Panc1 (cell line): ENCODE measurements at regions not wholly inside any gene's neighbourhood (a gene's known extent, or its start where the extent isn't known, plus 50 kb on each side); places are given as distances from the start of the nearest gene placed in this dataset.

Source experiments
- ATAC-seq: fragments of 200-7000 bp; cut with Tn5 transposase; 2 replicates; pipeline ENCODE4 v1.9.1; 2020; ENCODE audit warnings: mild to moderate bottlenecking, moderate library complexity
- BruUV-seq: library from RNA; stranded (reverse); fragments of 400-500 nt; replicated peaks from 2 replicates; lab custom pipeline; 2021; lab: Mats Ljungman, UMichigan
- CTCF ChIA-PET: fragments of 300-600 bp; sonication (Branson Sonifier 250); formaldehyde crosslinking; loops from one replicate; lab custom pipeline; 2022; ENCODE audit warnings: antibody characterized with exemption; lab: Charles Lee
- POLR2A ChIA-PET: fragments of 300-600 bp; sonication (Branson Sonifier 250); formaldehyde crosslinking; loops from one replicate; lab custom pipeline; 2022; ENCODE audit warnings: antibody characterized with exemption; lab: Charles Lee
- DNase-seq: peaks from one replicate; pipeline ENCODE4 v3.0.0-alpha.2; 2010; ENCODE audit warnings: low read depth, low spot score
- H3K27ac ChIP-seq: 2 replicates; pipeline ENCODE4 v1.5.1; 2011; ENCODE audit warnings: mild to moderate bottlenecking, low read length, inconsistent platforms
- H3K27me3 ChIP-seq: fragments of 200-500 bp; sonication (Bioruptor generic); 2 replicates; pipeline ENCODE4 v1.6.0; 2014; ENCODE audit warnings: low read length, inconsistent platforms; ENCODE audit not compliant: control insufficient read depth, insufficient read depth
- H3K36me3 ChIP-seq: fragments of 200-500 bp; sonication (Bioruptor generic); 2 replicates; pipeline ENCODE4 v1.5.1; 2014; ENCODE audit warnings: inconsistent platforms, mild to moderate bottlenecking, low read length, moderate library complexity; ENCODE audit not compliant: control insufficient read depth, insufficient read depth
- H3K4me1 ChIP-seq: 2 replicates; pipeline ENCODE4 v1.5.1; 2011; ENCODE audit warnings: inconsistent platforms, mild to moderate bottlenecking, low read length, moderate library complexity; ENCODE audit not compliant: control insufficient read depth, insufficient read depth
- H3K4me3 ChIP-seq, 2 experiments: 2 replicates each; pipeline ENCODE4 v1.5.1; 2011 to 2012; ENCODE audit warnings: low read depth in 2 of 2, low read length in 2 of 2, mild to moderate bottlenecking in 2 of 2, inconsistent platforms in 1 of 2, moderate library complexity in 1 of 2
- H3K9me3 ChIP-seq: fragments of 200-500 bp; sonication (Bioruptor generic); 2 replicates; pipeline ENCODE4 v1.5.1; 2014; ENCODE audit warnings: low read depth, mild to moderate bottlenecking, inconsistent platforms, low read length, moderate library complexity; ENCODE audit not compliant: control insufficient read depth, insufficient read depth
- POLR2AphosphoS5 ChIP-seq: IDR thresholded peaks from 2 replicates; pipeline ENCODE4 v1.6.1; 2012; ENCODE audit warnings: mild to moderate bottlenecking, low read depth, low read length, moderate library complexity
- SIN3A ChIP-seq: IDR thresholded peaks from 2 replicates; pipeline ENCODE4 v1.6.1; 2012; ENCODE audit warnings: low read depth, mild to moderate bottlenecking, low read length, moderate library complexity, borderline replicate concordance; ENCODE audit not compliant: insufficient read depth
- TCF7L2 ChIP-seq: IDR thresholded peaks from 2 replicates; pipeline ENCODE4 v1.6.1; 2011; ENCODE audit warnings: mild to moderate bottlenecking, low read depth, low read length, inconsistent platforms
- in situ Hi-C: cut with HindIII; loops from 2 replicates; pipeline ENCODE4 v1.10.0; 2016; ENCODE audit warnings: low sequenced_read_pairs, low pct_unique_long_range_greater_than_20kb
- intact Hi-C: fragments of 100-400 bp; cut with micrococcal nuclease; formaldehyde crosslinking; loops from one replicate; pipeline ENCODE4 v1.10.0; 2022; ENCODE audit not compliant: unreplicated experiment
- TF ChIP-seq, protein P1 (sequence below), 2 experiments: IDR thresholded peaks; 2 replicates each; pipeline ENCODE4 v1.6.1; 2011 to 2012; ENCODE audit warnings: low read depth in 2 of 2, control low read depth in 1 of 2, low read length in 1 of 2, mild to moderate bottlenecking in 1 of 2, moderate library complexity in 1 of 2; ENCODE audit not compliant: insufficient read depth in 1 of 2
- TF ChIP-seq, protein P2 (sequence below): fragments of 450-650 bp; IDR thresholded peaks from 2 replicates; pipeline ENCODE4 v1.5.1; 2017; ENCODE audit warnings: mild to moderate bottlenecking

DNA sequence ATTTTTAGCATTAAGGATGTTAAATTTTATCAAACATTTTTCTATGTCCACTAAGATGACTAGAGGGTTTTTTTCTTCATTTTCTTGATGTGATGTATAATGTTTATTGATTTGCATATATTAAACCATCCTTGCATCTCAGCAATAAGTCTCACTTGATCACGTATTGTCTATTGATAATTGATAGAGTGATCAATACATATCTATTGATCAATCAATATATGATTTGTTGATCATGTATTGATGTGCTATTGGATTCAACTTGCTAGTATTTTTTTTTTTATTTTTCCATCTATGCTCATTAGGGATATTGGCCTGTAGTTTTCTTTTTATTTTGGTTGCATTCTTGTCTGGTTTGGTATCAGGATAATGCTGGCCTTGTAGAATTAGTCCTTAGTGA, 2202.0 kb downstream of the PCDH9 start:
- ChIA-PET POLR2A (no interaction called here), CTCF (no interaction called here)
- no peak overlapping the region for H3K4me3 ChIP-seq
- intact Hi-C loops = no loop called here
- no TSS peak for BruUV-seq
- no peak for DNase-seq
- H3K9me3 ChIP-seq = no peaks in the 10 kb centered on the region
- H3K27me3 ChIP-seq = no peaks in the 10 kb centered on the region
- H3K27ac ChIP-seq = no peak overlapping the region
- no peaks in the 10 kb centered on the region for H3K4me1 ChIP-seq
- in situ Hi-C loops = no loop called here
- no peaks in the 10 kb centered on the region for H3K36me3 ChIP-seq
- no peak for ATAC-seq
- TF ChIP-seq TCF7L2 (no peak), SIN3A (no peak), POLR2AphosphoS5 (no peak)
- TF ChIP-seq, protein P1, sequence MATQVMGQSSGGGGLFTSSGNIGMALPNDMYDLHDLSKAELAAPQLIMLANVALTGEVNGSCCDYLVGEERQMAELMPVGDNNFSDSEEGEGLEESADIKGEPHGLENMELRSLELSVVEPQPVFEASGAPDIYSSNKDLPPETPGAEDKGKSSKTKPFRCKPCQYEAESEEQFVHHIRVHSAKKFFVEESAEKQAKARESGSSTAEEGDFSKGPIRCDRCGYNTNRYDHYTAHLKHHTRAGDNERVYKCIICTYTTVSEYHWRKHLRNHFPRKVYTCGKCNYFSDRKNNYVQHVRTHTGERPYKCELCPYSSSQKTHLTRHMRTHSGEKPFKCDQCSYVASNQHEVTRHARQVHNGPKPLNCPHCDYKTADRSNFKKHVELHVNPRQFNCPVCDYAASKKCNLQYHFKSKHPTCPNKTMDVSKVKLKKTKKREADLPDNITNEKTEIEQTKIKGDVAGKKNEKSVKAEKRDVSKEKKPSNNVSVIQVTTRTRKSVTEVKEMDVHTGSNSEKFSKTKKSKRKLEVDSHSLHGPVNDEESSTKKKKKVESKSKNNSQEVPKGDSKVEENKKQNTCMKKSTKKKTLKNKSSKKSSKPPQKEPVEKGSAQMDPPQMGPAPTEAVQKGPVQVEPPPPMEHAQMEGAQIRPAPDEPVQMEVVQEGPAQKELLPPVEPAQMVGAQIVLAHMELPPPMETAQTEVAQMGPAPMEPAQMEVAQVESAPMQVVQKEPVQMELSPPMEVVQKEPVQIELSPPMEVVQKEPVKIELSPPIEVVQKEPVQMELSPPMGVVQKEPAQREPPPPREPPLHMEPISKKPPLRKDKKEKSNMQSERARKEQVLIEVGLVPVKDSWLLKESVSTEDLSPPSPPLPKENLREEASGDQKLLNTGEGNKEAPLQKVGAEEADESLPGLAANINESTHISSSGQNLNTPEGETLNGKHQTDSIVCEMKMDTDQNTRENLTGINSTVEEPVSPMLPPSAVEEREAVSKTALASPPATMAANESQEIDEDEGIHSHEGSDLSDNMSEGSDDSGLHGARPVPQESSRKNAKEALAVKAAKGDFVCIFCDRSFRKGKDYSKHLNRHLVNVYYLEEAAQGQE (IDR thresholded peaks at IDR 0.05; ENCODE audit: insufficient read depth in 1 of 2, low read depth in 2 of 2, low read length in 1 of 2) = no peak
- TF ChIP-seq, protein P2, sequence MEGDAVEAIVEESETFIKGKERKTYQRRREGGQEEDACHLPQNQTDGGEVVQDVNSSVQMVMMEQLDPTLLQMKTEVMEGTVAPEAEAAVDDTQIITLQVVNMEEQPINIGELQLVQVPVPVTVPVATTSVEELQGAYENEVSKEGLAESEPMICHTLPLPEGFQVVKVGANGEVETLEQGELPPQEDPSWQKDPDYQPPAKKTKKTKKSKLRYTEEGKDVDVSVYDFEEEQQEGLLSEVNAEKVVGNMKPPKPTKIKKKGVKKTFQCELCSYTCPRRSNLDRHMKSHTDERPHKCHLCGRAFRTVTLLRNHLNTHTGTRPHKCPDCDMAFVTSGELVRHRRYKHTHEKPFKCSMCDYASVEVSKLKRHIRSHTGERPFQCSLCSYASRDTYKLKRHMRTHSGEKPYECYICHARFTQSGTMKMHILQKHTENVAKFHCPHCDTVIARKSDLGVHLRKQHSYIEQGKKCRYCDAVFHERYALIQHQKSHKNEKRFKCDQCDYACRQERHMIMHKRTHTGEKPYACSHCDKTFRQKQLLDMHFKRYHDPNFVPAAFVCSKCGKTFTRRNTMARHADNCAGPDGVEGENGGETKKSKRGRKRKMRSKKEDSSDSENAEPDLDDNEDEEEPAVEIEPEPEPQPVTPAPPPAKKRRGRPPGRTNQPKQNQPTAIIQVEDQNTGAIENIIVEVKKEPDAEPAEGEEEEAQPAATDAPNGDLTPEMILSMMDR = no peak

- no peaks in the 10 kb centered on the region for H3K9me3 ChIP-seq
- POLR2A ChIA-PET = no interaction called here
- no peak overlapping the region for H3K27ac ChIP-seq
- intact Hi-C loops = no loop called here
- H3K4me1 ChIP-seq = no peaks in the 10 kb centered on the region
- ATAC-seq (no peak), DNase-seq (no peak)
- H3K4me3 ChIP-seq = no peak overlapping the region
- no peaks in the 10 kb centered on the region for H3K36me3 ChIP-seq
- CTCF ChIA-PET = no interaction called here
- BruUV-seq = no TSS peak
- H3K27me3 ChIP-seq = no peaks in the 10 kb centered on the region
- TF ChIP-seq SIN3A (no peak), POLR2AphosphoS5 (no peak), TCF7L2 (no peak)
- TF ChIP-seq, protein P2 = no peak
- TF ChIP-seq, protein P1 (IDR thresholded peaks at IDR 0.05; ENCODE audit: insufficient read depth in 1 of 2, low read depth in 2 of 2, low read length in 1 of 2) = no peak
- in situ Hi-C loops = no loop called here
These were observed 2203.6 kb downstream of the PCDH9 start for GRCh38 chr13:65026505-65026904.
